GM21529 (cell line): ENCODE measurements at regions not wholly inside any gene's neighbourhood (a gene's known extent, or its start where the extent isn't known, plus 50 kb on each side); places are given as distances from the start of the nearest gene placed in this dataset.
"Not testable (repeated sequence)": the region's sequence is repeated elsewhere in the genome, so short reads cannot be mapped to it uniquely, and the experiment has no call there.

Source experiments
- ATAC-seq: cut with Tn5 transposase; IDR thresholded peaks from one replicate; pipeline ENCODE4 v1.9.1; 2021; ENCODE audit not compliant: unreplicated experiment

DNA sequence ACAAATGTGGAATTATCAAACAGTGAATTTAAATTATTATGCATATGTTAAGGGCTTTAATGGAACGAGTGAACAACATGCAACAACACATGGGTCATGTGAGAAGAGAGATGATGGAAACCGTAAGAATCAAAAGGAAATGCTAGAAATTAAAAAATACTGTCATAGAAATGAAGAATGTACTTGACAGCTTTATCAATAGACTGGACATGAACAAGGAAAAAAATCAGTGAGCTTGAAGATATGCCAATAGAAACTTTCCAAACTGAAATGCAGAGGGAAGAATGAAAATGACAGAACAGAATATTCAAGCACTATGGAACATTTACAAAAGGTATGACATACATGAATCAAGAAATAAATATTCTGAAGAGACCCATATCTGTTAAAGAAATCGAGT, 117.7 kb upstream of the KCNJ3 start:
- ATAC-seq: no peak

DNA sequence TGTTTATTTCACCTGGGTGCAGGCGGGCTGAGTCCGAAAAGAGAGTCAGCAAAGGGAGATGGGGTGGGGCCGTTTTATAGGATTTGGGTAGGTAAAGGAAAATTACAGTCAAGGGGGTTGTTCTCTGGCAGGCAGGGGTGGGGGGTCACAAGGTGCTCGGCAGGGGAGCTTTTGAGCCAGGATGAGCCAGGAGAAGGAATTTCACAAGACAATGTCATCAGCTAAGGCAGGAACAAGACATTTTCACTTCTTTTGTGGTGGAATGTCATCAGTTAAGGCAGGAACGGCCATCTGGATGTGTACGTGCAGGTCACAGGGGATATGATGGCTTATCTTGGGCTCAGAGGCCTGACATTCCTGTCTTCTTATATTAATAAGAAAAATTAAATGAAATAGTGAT, 115.8 kb upstream of the KCNJ3 start:
- not testable (repeated sequence) for ATAC-seq

DNA sequence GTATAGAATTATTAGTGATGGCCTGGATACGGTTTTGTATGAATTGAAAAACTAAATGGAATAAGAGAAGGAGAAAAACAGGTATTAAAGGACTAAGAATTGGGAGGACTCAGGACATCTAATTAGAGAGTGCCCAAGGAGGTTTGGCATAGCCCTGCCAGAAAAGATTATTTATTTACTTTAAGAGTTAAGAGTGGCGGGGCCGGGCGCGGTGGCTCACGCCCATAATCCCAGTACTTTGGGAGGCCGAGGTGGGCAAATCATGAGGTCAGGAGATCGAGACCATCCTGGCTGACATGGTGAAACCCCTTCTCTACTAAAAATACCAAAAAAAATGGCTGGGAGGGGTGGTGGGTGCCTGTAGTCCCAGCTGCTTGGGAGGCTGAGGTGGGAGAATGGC, 115.2 kb upstream of the KCNJ3 start:
- ATAC-seq: not testable (repeated sequence)

DNA sequence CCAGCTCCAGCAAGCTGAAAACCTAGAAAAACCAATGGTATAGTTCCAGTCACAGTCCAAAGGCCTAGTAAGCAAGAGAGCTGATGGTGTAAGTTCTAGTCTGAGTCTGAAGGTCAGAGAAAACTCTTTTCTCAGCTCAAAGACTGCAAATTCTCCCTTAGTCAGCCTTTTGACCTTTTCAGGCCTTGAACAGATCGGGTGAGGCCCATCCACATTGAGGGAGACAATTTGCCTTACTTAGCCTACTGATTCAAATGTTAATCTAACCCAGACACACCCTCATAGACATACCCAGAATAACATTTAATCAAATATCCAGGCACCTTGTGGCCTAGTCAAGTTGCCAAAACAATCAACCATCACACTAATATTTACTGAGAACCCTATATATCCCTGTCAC, 110.8 kb upstream of the KCNJ3 start:
- no peak for ATAC-seq

DNA sequence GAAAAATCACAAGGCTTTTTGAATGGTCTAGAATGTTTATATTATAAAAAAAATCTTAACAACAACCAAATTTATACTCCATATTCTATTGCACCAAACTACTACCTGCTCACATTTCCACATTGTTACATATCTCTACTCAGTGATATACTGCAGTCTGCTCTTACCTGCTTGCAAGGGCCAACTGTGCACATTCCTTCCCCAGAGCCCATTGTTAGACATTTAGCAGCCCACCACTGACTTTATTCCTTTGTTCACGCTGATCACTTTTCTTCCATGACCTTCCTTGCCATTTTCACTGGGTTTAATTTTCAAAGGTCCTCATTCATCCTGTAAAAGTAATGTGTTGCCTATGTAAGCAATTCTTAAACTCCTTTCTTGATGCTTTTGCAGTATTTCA, 109.7 kb upstream of the KCNJ3 start:
- ATAC-seq: no peak

DNA sequence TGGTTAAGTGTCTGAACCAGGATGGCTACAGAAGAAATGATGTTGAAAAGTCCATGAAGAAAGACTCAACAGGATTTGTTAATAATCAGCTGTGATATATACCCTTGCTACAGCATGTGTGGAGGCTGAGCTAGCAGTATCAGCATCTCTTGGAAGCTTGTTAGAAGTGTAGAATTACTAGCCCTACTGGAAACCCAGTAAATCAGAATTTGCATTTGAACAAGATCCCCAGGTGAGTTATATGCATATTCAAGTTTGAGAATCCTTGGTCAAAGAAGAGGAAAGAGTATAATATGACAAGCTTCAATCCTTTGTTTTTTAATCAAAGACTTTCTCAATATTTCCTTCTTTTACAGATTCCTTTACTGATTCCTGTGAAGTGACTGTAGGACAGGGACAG, 109.0 kb upstream of the KCNJ3 start:
- ATAC-seq: no peak

DNA sequence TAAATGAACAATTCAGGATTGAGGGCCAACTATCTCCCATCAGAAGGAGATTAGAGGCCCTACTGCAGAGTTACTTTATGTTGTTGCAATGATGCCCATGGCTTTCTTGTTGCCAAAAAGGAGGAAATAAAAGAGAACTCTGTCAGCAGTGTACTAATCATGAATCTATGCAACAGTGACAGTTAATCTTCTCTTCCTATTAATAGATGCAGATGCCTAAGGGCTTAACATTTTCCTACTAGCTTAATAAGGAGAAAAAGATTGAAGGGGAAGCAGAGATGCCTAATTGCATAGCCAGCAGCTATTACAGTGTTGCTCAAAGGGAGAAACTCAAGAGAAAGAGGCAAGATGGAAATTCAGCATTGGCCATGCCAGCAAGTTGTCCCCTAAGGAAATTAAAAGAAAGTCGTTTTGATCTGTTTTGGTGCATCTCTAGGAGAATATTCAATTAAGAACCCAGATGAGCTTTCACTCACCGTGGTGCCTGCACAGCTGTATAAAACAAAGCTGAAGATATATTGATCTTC, 107.1 kb upstream of the KCNJ3 start:
- no peak for ATAC-seq

DNA sequence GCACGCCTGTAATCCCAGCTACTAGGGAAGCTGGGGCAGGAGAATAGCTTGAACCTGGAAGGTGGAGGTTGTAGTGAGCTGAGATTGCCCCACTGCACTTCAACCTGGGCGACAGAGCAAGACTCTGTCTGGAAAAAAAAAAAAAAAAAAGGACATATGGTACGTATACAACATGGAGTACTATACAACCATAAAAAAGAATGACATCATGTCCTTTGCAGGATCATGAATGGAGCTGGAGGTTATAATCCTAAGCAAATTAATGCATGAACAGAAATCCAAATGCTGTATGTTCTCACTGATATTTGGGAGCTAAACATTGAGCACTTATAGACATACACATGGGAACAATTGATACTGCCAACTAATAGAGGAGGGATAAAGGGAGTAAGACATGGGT, 99.3 kb upstream of the KCNJ3 start:
- no peak for ATAC-seq

DNA sequence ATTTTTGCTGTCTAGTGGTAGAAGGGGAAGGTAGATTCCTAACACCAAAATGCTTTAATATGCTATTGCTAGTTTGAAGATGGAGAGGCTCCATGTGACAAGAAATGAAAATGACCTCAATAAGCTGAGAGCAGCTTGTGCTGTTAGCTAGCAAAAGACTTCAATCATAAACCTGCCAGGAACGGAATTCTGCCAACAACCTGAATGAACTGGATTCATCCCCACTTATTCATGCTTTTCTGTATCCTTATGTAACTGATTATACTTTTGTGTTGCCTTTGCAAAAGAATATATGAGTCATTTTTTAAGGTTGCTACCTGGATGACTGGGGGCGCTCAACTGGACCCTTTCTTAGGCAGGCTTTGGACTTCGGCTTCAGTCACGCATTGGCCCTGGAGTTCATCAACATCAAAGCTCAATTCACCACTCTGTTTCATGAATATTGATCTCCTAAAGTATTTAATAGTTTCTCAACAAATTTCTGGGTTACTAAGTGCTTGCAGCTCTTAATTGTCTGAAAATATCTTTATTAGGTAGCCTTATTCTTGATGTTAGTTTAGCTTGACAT, 97.5 kb upstream of the KCNJ3 start:
- no peak for ATAC-seq

DNA sequence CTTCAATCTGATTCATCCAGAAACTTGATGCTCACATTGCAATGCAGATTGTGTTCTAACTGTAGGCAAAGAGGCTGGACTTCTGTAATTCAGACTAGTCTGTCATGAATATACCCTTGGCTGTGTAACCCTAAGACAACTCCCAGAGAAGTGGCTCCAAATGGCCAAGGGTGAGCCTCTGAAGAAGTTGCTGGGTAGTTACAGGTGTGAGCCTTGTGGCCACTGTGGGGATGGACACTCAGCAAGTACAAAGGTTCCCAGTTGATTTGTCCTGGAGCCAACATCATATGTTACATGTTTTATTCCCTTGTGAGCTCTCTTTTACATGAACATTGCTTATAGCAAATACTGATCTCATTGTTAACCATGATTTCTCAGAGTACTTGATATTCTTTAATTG, 94.8 kb upstream of the KCNJ3 start:
- no peak for ATAC-seq

DNA sequence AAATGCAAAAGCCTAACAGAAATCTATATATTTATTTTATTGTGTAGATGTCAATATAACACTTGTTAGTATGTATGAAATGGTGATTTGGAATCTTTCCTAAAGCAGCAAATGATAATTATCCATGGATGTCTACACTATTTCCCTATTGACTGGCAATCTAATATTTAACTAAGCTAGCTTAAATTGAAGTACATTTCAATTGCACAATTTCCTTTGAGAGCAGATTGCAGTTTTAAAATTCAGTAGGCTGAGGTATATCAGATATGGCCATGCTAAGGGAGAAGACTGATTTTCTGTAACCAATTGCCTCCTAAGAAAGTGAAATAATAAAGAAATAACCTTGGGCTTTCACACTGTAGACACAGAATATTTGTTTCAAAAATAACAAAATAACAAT, 90.1 kb upstream of the KCNJ3 start:
- no peak for ATAC-seq

DNA sequence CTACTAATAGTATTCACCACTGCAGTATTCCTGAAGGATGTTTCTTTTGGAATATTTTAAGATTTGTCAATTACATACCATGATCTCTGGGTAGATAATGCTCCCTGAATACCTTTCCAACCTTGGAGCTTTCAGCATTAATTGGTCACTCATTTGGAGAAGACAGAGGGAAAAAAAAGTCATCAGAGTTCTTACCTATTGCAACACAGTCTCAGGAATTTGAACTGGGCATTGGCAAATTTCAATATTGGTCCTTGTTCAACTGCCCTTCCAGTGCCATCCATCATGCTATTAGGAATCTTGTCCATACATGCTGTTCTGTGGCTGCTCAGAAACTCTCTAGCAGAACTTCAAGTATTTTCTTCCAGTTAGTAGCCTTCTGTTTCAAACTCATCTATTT, 83.6 kb upstream of the KCNJ3 start:
- ATAC-seq: no peak

DNA sequence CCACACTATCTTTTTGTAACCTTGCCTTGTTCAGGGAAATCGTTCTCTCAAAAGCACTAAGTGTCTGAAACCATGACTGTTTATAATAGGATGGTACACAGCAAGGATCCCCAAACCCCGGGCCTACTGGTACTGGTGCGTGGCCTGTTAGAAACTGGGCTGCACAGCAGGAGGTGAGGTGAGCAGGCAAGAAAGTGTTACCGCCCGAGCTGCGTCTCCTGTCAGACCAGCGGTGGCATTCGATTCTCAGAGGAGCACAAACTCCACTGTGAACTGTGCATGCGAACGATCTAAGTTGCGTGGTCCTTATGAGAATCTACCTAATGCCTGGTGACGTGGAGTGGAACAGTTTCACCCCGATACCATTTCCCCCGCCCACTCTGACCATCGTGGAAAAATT, 81.8 kb upstream of the KCNJ3 start:
- no peak for ATAC-seq

DNA sequence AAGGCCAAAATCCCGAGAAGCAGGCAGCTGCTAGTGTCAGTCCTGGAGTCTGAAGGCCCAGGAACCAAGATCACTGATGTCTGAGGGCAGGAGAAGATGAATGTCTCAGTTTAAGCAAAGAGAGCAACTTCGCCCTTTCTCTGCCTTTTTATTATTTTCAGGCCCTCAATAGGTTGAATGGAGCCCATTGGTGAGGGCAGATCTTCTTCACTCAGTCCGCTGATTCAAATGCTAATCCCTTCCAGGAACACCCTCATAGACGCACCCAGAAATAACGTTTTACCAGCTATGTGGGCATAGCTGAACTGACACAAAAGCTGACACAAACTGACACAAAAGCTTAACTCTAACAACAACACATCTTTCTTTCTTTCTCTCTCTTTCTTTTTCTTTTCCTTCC, 78.0 kb upstream of the KCNJ3 start:
- no peak for ATAC-seq

DNA sequence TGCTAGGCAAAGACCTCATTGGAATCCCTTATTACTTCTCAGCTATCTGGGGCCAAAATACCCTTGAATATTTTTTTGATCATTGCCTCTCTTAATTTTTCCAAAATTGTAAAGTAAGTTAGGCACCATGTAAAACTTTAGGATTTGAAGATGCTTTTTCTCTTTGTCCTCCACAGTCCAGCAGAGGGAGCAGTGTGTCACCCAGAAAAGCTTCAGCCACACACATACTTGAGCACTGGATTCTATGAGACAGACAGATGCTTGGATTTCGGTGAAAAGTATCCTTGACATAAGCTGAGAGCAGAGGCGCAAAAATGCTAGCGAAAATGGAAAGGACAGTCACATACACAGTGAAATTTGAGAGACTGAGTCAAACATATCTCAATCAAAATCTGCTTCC, 74.7 kb upstream of the KCNJ3 start:
- peak; percentile 54 for ATAC-seq

DNA sequence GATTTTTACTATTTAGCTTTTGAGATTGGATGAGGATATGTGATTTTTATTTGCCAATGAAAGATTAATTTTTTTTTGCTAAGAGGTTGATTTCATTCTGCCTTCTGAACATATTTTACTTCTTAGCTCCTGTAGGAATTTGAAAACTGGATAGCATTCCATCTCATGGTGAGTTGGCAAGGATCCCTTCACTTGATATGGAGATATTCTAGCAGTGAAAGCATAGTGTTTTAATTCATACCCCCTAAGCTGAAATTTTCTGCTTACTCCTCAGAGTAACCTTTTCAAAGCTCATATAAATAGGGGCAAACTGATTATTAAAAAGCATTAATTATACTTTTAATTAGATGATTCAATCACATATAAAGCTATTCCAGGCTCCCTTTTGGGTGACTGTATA, 61.0 kb upstream of the KCNJ3 start:
- ATAC-seq: no peak

DNA sequence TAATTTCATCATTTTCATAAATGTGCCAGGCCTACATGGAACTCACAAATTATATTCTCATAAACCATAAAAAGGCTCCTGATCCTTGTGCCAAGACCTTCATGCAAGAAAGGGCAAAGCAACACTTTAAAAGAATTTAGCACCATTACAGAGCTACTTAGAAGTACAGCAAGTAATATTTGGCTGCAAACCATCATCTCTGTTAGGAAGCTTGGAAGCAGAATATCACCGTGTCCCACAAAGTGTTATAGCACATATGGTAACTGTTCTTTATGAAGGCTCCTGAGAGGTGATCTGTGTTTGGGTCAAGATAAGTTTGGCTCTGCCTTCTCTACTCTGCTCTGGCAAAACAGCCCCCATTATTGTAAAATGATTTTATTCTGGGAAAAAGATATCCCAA, 59.7 kb upstream of the KCNJ3 start:
- no peak for ATAC-seq

DNA sequence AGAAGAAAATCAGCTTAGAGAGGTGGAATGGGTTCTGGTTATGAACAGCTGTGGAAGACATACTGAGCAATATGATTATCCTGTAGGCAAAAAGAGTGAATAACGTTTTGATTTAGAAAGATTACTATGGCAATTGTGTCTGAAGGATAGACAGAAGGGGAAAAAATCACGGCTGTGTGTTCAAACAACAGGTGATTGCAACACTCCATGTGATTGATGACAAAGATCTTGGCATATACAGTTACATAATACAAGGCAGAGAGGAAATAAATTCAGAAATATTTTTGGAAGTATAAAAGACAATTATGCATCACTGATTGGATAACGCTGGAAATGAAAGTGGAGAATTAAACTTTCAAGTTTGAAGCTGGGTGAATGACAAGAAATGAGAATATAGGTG, 58.5 kb upstream of the KCNJ3 start:
- no peak for ATAC-seq
